HG02884 (cell line): ENCODE measurements at regions not wholly inside any gene's neighbourhood (a gene's known extent, or its start where the extent isn't known, plus 50 kb on each side); places are given as distances from the start of the nearest gene placed in this dataset.

Experiments
- ATAC-seq: cut with Tn5 transposase; IDR thresholded peaks from one replicate; pipeline ENCODE4 v1.9.1; 2021; ENCODE audit warnings: mild to moderate bottlenecking, moderate library complexity; ENCODE audit not compliant: unreplicated experiment

GRCh38 chr13:80611310-80611709, 270.4 kb upstream of the SPRY2 start:
- no peak for ATAC-seq

- no peak for ATAC-seq
These were observed 264.8 kb upstream of the SPRY2 start for GRCh38 chr13:80605716-80606115.

- ATAC-seq: no peak
These were observed 264.1 kb upstream of the SPRY2 start for GRCh38 chr13:80605011-80605410.

- ATAC-seq: no peak
These were observed 263.2 kb upstream of the SPRY2 start for GRCh38 chr13:80604098-80604497.

- ATAC-seq: no peak
These were observed 262.4 kb upstream of the SPRY2 start for GRCh38 chr13:80603351-80603750.

GRCh38 chr13:80599765-80600164, 258.8 kb upstream of the SPRY2 start:
- ATAC-seq: no peak

GRCh38 chr13:80598189-80598588, 257.3 kb upstream of the SPRY2 start:
- no peak for ATAC-seq

- ATAC-seq: no peak
These were observed 251.2 kb upstream of the SPRY2 start for GRCh38 chr13:80591976-80592740.

GRCh38 chr13:80590551-80590950, 249.6 kb upstream of the SPRY2 start:
- ATAC-seq: no peak

- no peak for ATAC-seq
These were observed 245.4 kb upstream of the SPRY2 start for GRCh38 chr13:80586356-80586755.

GRCh38 chr13:80585531-80585930, 244.6 kb upstream of the SPRY2 start:
- no peak for ATAC-seq

GRCh38 chr13:80584785-80585184, 243.9 kb upstream of the SPRY2 start:
- no peak for ATAC-seq

- no peak for ATAC-seq
These were observed 243.4 kb upstream of the SPRY2 start for GRCh38 chr13:80584306-80584705.

- no peak for ATAC-seq
These were observed 237.2 kb upstream of the SPRY2 start for GRCh38 chr13:80577926-80578670.

- no peak for ATAC-seq
These were observed 236.4 kb upstream of the SPRY2 start for GRCh38 chr13:80577285-80577684.

- ATAC-seq: no peak
These were observed 233.4 kb upstream of the SPRY2 start for GRCh38 chr13:80574113-80574850.

GRCh38 chr13:80572923-80573316, 232.0 kb upstream of the SPRY2 start:
- no peak for ATAC-seq

GRCh38 chr13:80572308-80572922, 231.5 kb upstream of the SPRY2 start:
- no peak for ATAC-seq

- no peak for ATAC-seq
These were observed 230.7 kb upstream of the SPRY2 start for GRCh38 chr13:80571346-80572307.

GRCh38 chr13:80563439-80563838, 222.5 kb upstream of the SPRY2 start:
- no peak for ATAC-seq
